ENCODE measurements at regions not wholly inside any gene's neighbourhood (a gene's known extent, or its start where the extent isn't known, plus 50 kb on each side); places are given as distances from the start of the nearest gene placed in this dataset.

- no peaks in the 10 kb centered on the region for H3K9me3 Mint-ChIP-seq
- no peaks in the 10 kb centered on the region for H3K27me3 Mint-ChIP-seq
- H3K4me3 Mint-ChIP-seq = no peak overlapping the region
- H3K36me3 Mint-ChIP-seq = no peaks in the 10 kb centered on the region
- H3K27ac Mint-ChIP-seq = no peak overlapping the region
- DNase-seq = no peak
- CTCF ChIA-PET = interaction anchor here (1.0 to 1.9 kb wide), 3 partner anchors 96 to 947 kb away, joined by 3 to 8 read pairs (median 4); no protein-coding TSS in a partner anchor
- H3K4me1 Mint-ChIP-seq = no peaks in the 10 kb centered on the region
Observed at GRCh38 chr13:108156749-108157148, 58.6 kb downstream of the LIG4 start.

- no peaks in the 10 kb centered on the region for H3K4me1 Mint-ChIP-seq
- CTCF ChIA-PET = interaction anchor here (0.9 to 2.7 kb wide), 15 partner anchors 8 to 946 kb away, joined by 3 to 12 read pairs (median 5); no protein-coding TSS in a partner anchor
- peak; percentile 67 for DNase-seq
- H3K4me3 Mint-ChIP-seq = no peak overlapping the region
- no peaks in the 10 kb centered on the region for H3K9me3 Mint-ChIP-seq
- no peaks in the 10 kb centered on the region for H3K27me3 Mint-ChIP-seq
- H3K36me3 Mint-ChIP-seq = no peaks in the 10 kb centered on the region
- no peak overlapping the region for H3K27ac Mint-ChIP-seq
Observed at GRCh38 chr13:108155185-108156106, 59.9 kb downstream of the LIG4 start.

GRCh38 chr13:108154421-108154858 lies 60.9 kb downstream of the LIG4 start:
- Mint-ChIP-seq H3K4me3 (no peak overlapping the region), H3K9me3 (no peaks in the 10 kb centered on the region), H3K36me3 (no peaks in the 10 kb centered on the region), H3K27ac (no peak overlapping the region), H3K4me1 (no peaks in the 10 kb centered on the region), H3K27me3 (no peaks in the 10 kb centered on the region)
- DNase-seq = no peak
- CTCF ChIA-PET = interaction anchor here (1.1 to 2.7 kb wide), 9 partner anchors 9 to 949 kb away, joined by 3 to 12 read pairs (median 6); no protein-coding TSS in a partner anchor

- Mint-ChIP-seq H3K9me3 (no peaks in the 10 kb centered on the region), H3K4me3 (no peak overlapping the region), H3K27me3 (no peaks in the 10 kb centered on the region), H3K4me1 (no peaks in the 10 kb centered on the region), H3K36me3 (no peaks in the 10 kb centered on the region), H3K27ac (no peak overlapping the region)
- CTCF ChIA-PET = interaction anchor here (0.9 to 1.0 kb wide), 2 partner anchors 9 to 31 kb away, joined by 3 to 5 read pairs; no protein-coding TSS in a partner anchor
- no peak for DNase-seq
Observed at GRCh38 chr13:108146642-108147041, 68.7 kb downstream of the LIG4 start.

GRCh38 chr13:108142702-108143436 lies 72.5 kb downstream of the LIG4 start:
- DNase-seq = no peak
- Mint-ChIP-seq H3K4me3 (no peak overlapping the region), H3K9me3 (no peaks in the 10 kb centered on the region), H3K27me3 (no peaks in the 10 kb centered on the region), H3K27ac (no peak overlapping the region), H3K4me1 (no peaks in the 10 kb centered on the region), H3K36me3 (no peaks in the 10 kb centered on the region)
- CTCF ChIA-PET = no interaction called here

GRCh38 chr13:108137176-108137575 lies 78.2 kb downstream of the LIG4 start:
- no peaks in the 10 kb centered on the region for H3K36me3 Mint-ChIP-seq
- no peak overlapping the region for H3K4me3 Mint-ChIP-seq
- DNase-seq = no peak
- no peak overlapping the region for H3K27ac Mint-ChIP-seq
- H3K4me1 Mint-ChIP-seq = no peaks in the 10 kb centered on the region
- CTCF ChIA-PET = no interaction called here
- no peaks in the 10 kb centered on the region for H3K9me3 Mint-ChIP-seq
- no peaks in the 10 kb centered on the region for H3K27me3 Mint-ChIP-seq

GRCh38 chr13:108127406-108127805 lies 87.9 kb downstream of the LIG4 start:
- Mint-ChIP-seq H3K27me3 (no peaks in the 10 kb centered on the region), H3K36me3 (no peaks in the 10 kb centered on the region), H3K9me3 (no peaks in the 10 kb centered on the region), H3K27ac (no peak overlapping the region), H3K4me1 (no peaks in the 10 kb centered on the region), H3K4me3 (no peak overlapping the region)
- CTCF ChIA-PET = no interaction called here
- no peak for DNase-seq

GRCh38 chr13:108126056-108126455 lies 89.3 kb downstream of the LIG4 start:
- H3K4me3 Mint-ChIP-seq = no peak overlapping the region
- no peak for DNase-seq
- H3K27me3 Mint-ChIP-seq = no peaks in the 10 kb centered on the region
- no peaks in the 10 kb centered on the region for H3K36me3 Mint-ChIP-seq
- no peaks in the 10 kb centered on the region for H3K4me1 Mint-ChIP-seq
- H3K9me3 Mint-ChIP-seq = no peaks in the 10 kb centered on the region
- CTCF ChIA-PET = no interaction called here
- H3K27ac Mint-ChIP-seq = no peak overlapping the region

- Mint-ChIP-seq H3K27ac (no peak overlapping the region), H3K4me1 (no peaks in the 10 kb centered on the region), H3K9me3 (no peaks in the 10 kb centered on the region), H3K4me3 (no peak overlapping the region), H3K27me3 (no peaks in the 10 kb centered on the region), H3K36me3 (no peaks in the 10 kb centered on the region)
- DNase-seq = no peak
- CTCF ChIA-PET = no interaction called here
Observed at GRCh38 chr13:108121406-108121805, 93.9 kb downstream of the LIG4 start.

GRCh38 chr13:108120856-108121255 lies 94.5 kb downstream of the LIG4 start:
- H3K4me1 Mint-ChIP-seq = no peaks in the 10 kb centered on the region
- CTCF ChIA-PET = no interaction called here

GRCh38 chr13:108120302-108120701 lies 95.0 kb downstream of the LIG4 start:
- no peaks in the 10 kb centered on the region for H3K27me3 Mint-ChIP-seq
- no peaks in the 10 kb centered on the region for H3K9me3 Mint-ChIP-seq
- no peak overlapping the region for H3K27ac Mint-ChIP-seq
- CTCF ChIA-PET = no interaction called here
- H3K4me1 Mint-ChIP-seq = no peaks in the 10 kb centered on the region
- H3K4me3 Mint-ChIP-seq = no peak overlapping the region
- no peaks in the 10 kb centered on the region for H3K36me3 Mint-ChIP-seq
- DNase-seq = no peak

More at GRCh38 chr13:108120856-108121255, 94.5 kb downstream of the LIG4 start:
- H3K27ac Mint-ChIP-seq = no peak overlapping the region
- no peaks in the 10 kb centered on the region for H3K27me3 Mint-ChIP-seq
- H3K9me3 Mint-ChIP-seq = no peaks in the 10 kb centered on the region
- no peak overlapping the region for H3K4me3 Mint-ChIP-seq
- no peaks in the 10 kb centered on the region for H3K36me3 Mint-ChIP-seq
- DNase-seq = no peak

- Mint-ChIP-seq H3K36me3 (no peaks in the 10 kb centered on the region), H3K4me3 (no peak overlapping the region), H3K27me3 (no peaks in the 10 kb centered on the region), H3K27ac (no peak overlapping the region), H3K4me1 (no peaks in the 10 kb centered on the region), H3K9me3 (no peaks in the 10 kb centered on the region)
- CTCF ChIA-PET = no interaction called here
- no peak for DNase-seq
Observed at GRCh38 chr13:108115738-108116137, 99.6 kb downstream of the LIG4 start.

- no peak overlapping the region for H3K27ac Mint-ChIP-seq
- H3K4me1 Mint-ChIP-seq = no peaks in the 10 kb centered on the region
- H3K9me3 Mint-ChIP-seq = no peaks in the 10 kb centered on the region
- H3K27me3 Mint-ChIP-seq = no peaks in the 10 kb centered on the region
- no peak for DNase-seq
- no peaks in the 10 kb centered on the region for H3K36me3 Mint-ChIP-seq
- CTCF ChIA-PET = no interaction called here
- no peak overlapping the region for H3K4me3 Mint-ChIP-seq
Observed at GRCh38 chr13:108113407-108113806, 101.9 kb downstream of the LIG4 start.

- CTCF ChIA-PET = no interaction called here
Observed at GRCh38 chr13:108104736-108105135, 110.6 kb downstream of the LIG4 start.

More at GRCh38 chr13:108104736-108105135, 110.6 kb downstream of the LIG4 start:
- H3K27me3 Mint-ChIP-seq = no peaks in the 10 kb centered on the region
- H3K9me3 Mint-ChIP-seq = no peaks in the 10 kb centered on the region
- H3K4me3 Mint-ChIP-seq = no peak overlapping the region
- no peaks in the 10 kb centered on the region for H3K4me1 Mint-ChIP-seq
- DNase-seq = no peak
- H3K36me3 Mint-ChIP-seq = no peaks in the 10 kb centered on the region
- no peak overlapping the region for H3K27ac Mint-ChIP-seq
